ENCODE measurements at regions not wholly inside any gene's neighbourhood (a gene's known extent, or its start where the extent isn't known, plus 50 kb on each side); places are given as distances from the start of the nearest gene placed in this dataset.

- H3K27ac ChIP-seq (ENCODE audit: low read depth in 2 of 2, low read length in 2 of 2) = no peak overlapping the region
Observed at GRCh38 chr5:135628771-135629563, 50.2 kb upstream of the CXCL14 start.

More at GRCh38 chr5:135628771-135629563, 50.2 kb upstream of the CXCL14 start:
- no peaks in the 10 kb centered on the region for H3K9me3 ChIP-seq (ENCODE audit: control insufficient read depth in 2 of 3, insufficient read depth in 1 of 3, low read length in 3 of 3)
- H3K4me3 ChIP-seq (ENCODE audit: low read length in 3 of 3) = no peak overlapping the region
- DNase-seq (no peak), FAIRE-seq (no peak)
- H3K4me1 ChIP-seq (ENCODE audit: control insufficient read depth in 2 of 3, insufficient read depth in 2 of 3, low read depth in 1 of 3, low read length in 3 of 3) = peaks cover 0 to 6% (median 2%) of the 10 kb centered on the region in 3 donors
- TF ChIP-seq CTCF (IDR thresholded peaks at IDR 0.05; ENCODE audit: borderline replicate concordance, extremely low read depth, insufficient read depth) = no peak
- no peaks in the 10 kb centered on the region for H3K27me3 ChIP-seq (ENCODE audit: control insufficient read depth, insufficient read depth, low read length)
- intact Hi-C loops (cut with DNase I) = no loop called here
- H3K9ac ChIP-seq (ENCODE audit: low read length in 3 of 3) = no peak overlapping the region
- H3K36me3 ChIP-seq (ENCODE audit: control insufficient read depth in 2 of 3, insufficient read depth in 3 of 3, low read length in 3 of 3) = no peaks in the 10 kb centered on the region

Data from kidney (tissue), 13 donors.